Peyer's patch (tissue), 4 donors: ENCODE measurements at regions not wholly inside any gene's neighbourhood (a gene's known extent, or its start where the extent isn't known, plus 50 kb on each side); places are given as distances from the start of the nearest gene placed in this dataset.

Source experiments
- DNase-seq, 3 donors: peaks; one replicate each; pipeline ENCODE4 v3.0.0-alpha.2; 2017 to 2019
- H3K27ac ChIP-seq, 4 donors: fragments of 200-600 bp; sonication (generic); one replicate each; pipeline ENCODE4 v1.5.1; 2016 to 2019
- H3K27me3 ChIP-seq, 2 donors: fragments of 200-600 bp; sonication (generic); one replicate each; pipeline ENCODE4 v1.5.1; 2019
- H3K36me3 ChIP-seq, 3 donors: fragments of 200-600 bp; sonication (generic); one replicate each; pipeline ENCODE4 v1.5.1; 2016 to 2019
- H3K4me1 ChIP-seq, 4 donors: fragments of 200-600 bp; sonication (generic); one replicate each; pipeline ENCODE4 v1.5.1; 2016 to 2019
- H3K4me3 ChIP-seq, 4 donors: fragments of 200-600 bp; sonication (generic); 1 replicate in 3 of 4; 2 replicates in 1 of 4; pipeline ENCODE4 v1.5.1; 2016 to 2019; ENCODE audit warnings: mild to moderate bottlenecking in 1 of 4
- H3K9me3 ChIP-seq, 4 donors: fragments of 200-600 bp; sonication (generic); one replicate each; pipeline ENCODE4 v1.5.1; 2016 to 2019; ENCODE audit warnings: mild to moderate bottlenecking in 1 of 4
- CTCF ChIP-seq, 6 experiments: fragments of 450-650 bp in 4 of 6; fragments of 200-600 bp in 2 of 6; sonication (generic) in 1 of 6; IDR thresholded peaks; one replicate each; pipeline ENCODE4 v1.5.1; 2017 to 2019; ENCODE audit warnings: antibody characterized with exemption in 6 of 6, mild to moderate bottlenecking in 3 of 6, moderate library complexity in 1 of 6
- POLR2A ChIP-seq, 2 donors: fragments of 450-650 bp; IDR thresholded peaks; one replicate each; pipeline ENCODE4 v1.5.1; 2017; ENCODE audit warnings: antibody characterized with exemption in 2 of 2, mild to moderate bottlenecking in 2 of 2, moderate library complexity in 2 of 2

GRCh38 chr3:66673293-66673692 lies 172.5 kb upstream of the LRIG1 start:
- DNase-seq, result no peak
- no peak overlapping the region for H3K4me3 ChIP-seq

GRCh38 chr3:66675366-66675765 lies 174.5 kb upstream of the LRIG1 start:
- Histone ChIP-seq H3K4me1 (no peaks in the 10 kb centered on the region), H3K4me3 (no peak overlapping the region), H3K27ac (no peak overlapping the region), H3K27me3 (no peaks in the 10 kb centered on the region), H3K9me3 (no peaks in the 10 kb centered on the region), H3K36me3 (no peaks in the 10 kb centered on the region)
- TF ChIP-seq POLR2A (IDR thresholded peaks at IDR 0.05) (no peak), CTCF (IDR thresholded peaks at IDR 0.05) (no peak)
- no peak for DNase-seq

More at GRCh38 chr3:66673293-66673692, 172.5 kb upstream of the LRIG1 start:
- Histone ChIP-seq H3K36me3 (no peaks in the 10 kb centered on the region), H3K9me3 (no peaks in the 10 kb centered on the region), H3K27me3 (no peaks in the 10 kb centered on the region), H3K4me1 (no peaks in the 10 kb centered on the region), H3K27ac (no peak overlapping the region)
- TF ChIP-seq POLR2A (IDR thresholded peaks at IDR 0.05) (no peak), CTCF (IDR thresholded peaks at IDR 0.05) (no peak)

- Histone ChIP-seq H3K36me3 (no peaks in the 10 kb centered on the region), H3K27ac (peak overlapping the region in 1 of 4 donors; percentile 68), H3K4me1 (peaks cover 0 to 13% (median 0%) of the 10 kb centered on the region in 4 donors), H3K27me3 (no peaks in the 10 kb centered on the region), H3K9me3 (no peaks in the 10 kb centered on the region), H3K4me3 (no peak overlapping the region)
- peak in 2 of 3 donors; percentile 51 to 53 for DNase-seq
- no peak for TF ChIP-seq POLR2A (IDR thresholded peaks at IDR 0.05)
- TF ChIP-seq CTCF (IDR thresholded peaks at IDR 0.05), result no peak
Observed at GRCh38 chr3:66692042-66692765, 191.4 kb upstream of the LRIG1 start.

GRCh38 chr3:66692766-66693150 lies 191.9 kb upstream of the LRIG1 start:
- H3K4me3 ChIP-seq, result no peak overlapping the region
- no peaks in the 10 kb centered on the region for H3K36me3 ChIP-seq
- H3K27me3 ChIP-seq, result no peaks in the 10 kb centered on the region
- TF ChIP-seq POLR2A (IDR thresholded peaks at IDR 0.05), result no peak
- TF ChIP-seq CTCF (IDR thresholded peaks at IDR 0.05), result no peak
- DNase-seq, result no peak
- H3K9me3 ChIP-seq, result no peaks in the 10 kb centered on the region
- peak overlapping the region in 1 of 4 donors; percentile 68 for H3K27ac ChIP-seq
- H3K4me1 ChIP-seq, result peaks cover 0 to 13% (median 0%) of the 10 kb centered on the region in 4 donors

GRCh38 chr3:66693461-66694031 lies 192.7 kb upstream of the LRIG1 start:
- Histone ChIP-seq H3K27me3 (no peaks in the 10 kb centered on the region), H3K4me1 (peaks cover 0 to 13% (median 0%) of the 10 kb centered on the region in 4 donors), H3K9me3 (no peaks in the 10 kb centered on the region), H3K4me3 (no peak overlapping the region), H3K27ac (peak overlapping the region in 1 of 4 donors; percentile 68), H3K36me3 (no peaks in the 10 kb centered on the region)
- TF ChIP-seq POLR2A (IDR thresholded peaks at IDR 0.05) (no peak), CTCF (IDR thresholded peaks at IDR 0.05) (no peak)
- DNase-seq, result no peak
